K562 (cell line): ENCODE measurements at regions not wholly inside any gene's neighbourhood (a gene's known extent, or its start where the extent isn't known, plus 50 kb on each side); places are given as distances from the start of the nearest gene placed in this dataset.

Experiments
- ARHGAP35 ChIP-seq: fragments of 450-650 bp; IDR thresholded peaks from 2 replicates; pipeline ENCODE4 v1.6.1; 2018; ENCODE audit not compliant: partially characterized antibody
- CC2D1A ChIP-seq: fragments of 450-650 bp; IDR thresholded peaks from 2 replicates; pipeline ENCODE4 v1.6.1; 2017; ENCODE audit warnings: mild to moderate bottlenecking
- CREM ChIP-seq: IDR thresholded peaks from 2 replicates; pipeline ENCODE4 v1.6.1; 2014; ENCODE audit warnings: antibody characterized with exemption, low read depth
- ETV1 ChIP-seq: fragments of 450-650 bp; conservative IDR thresholded peaks from 2 replicates; pipeline ENCODE4 v1.6.1; 2016; ENCODE audit warnings: missing genetic modification characterization, control low read depth, low read depth, missing compliant biosample characterization
- GABPA ChIP-seq: fragments of 200-800 bp; sonication (Bioruptor generic); conservative IDR thresholded peaks from 2 replicates; pipeline ENCODE4 v1.6.1; 2016; ENCODE audit warnings: low read depth, missing genetic modification characterization, missing compliant biosample characterization
- HDAC3 ChIP-seq: fragments of 450-650 bp; IDR thresholded peaks from 2 replicates; pipeline ENCODE4 v1.6.1; 2018; ENCODE audit warnings: borderline replicate concordance, mild to moderate bottlenecking, moderate library complexity; ENCODE audit not compliant: partially characterized antibody
- KDM5B ChIP-seq: fragments of 200-600 bp; sonication (generic); IDR thresholded peaks from 2 replicates; pipeline ENCODE4 v1.6.1; 2012; ENCODE audit warnings: low read depth, mild to moderate bottlenecking, moderate library complexity, low read length, control low read depth, inconsistent platforms; ENCODE audit not compliant: insufficient replicate concordance
- LARP7 ChIP-seq: fragments of 450-650 bp; IDR thresholded peaks from 2 replicates; pipeline ENCODE4 v1.6.1; 2016
- MIER1 ChIP-seq: fragments of 450-650 bp; IDR thresholded peaks from 2 replicates; pipeline ENCODE4 v1.6.1; 2016; ENCODE audit warnings: antibody characterized with exemption, mild to moderate bottlenecking, low read depth
- MYBL2 ChIP-seq, 2 experiments: fragments of 450-650 bp in 1 of 2; sonication (generic) in 1 of 2; formaldehyde crosslinking in 1 of 2; IDR thresholded peaks; 2 replicates each; pipeline versions ENCODE4 v1.6.1 to v1.8.1; 2017 to 2022; ENCODE audit warnings: borderline replicate concordance in 1 of 2, inconsistent platforms in 1 of 2, low read depth in 1 of 2, mild to moderate bottlenecking in 1 of 2, missing genetic modification reagents in 1 of 2, moderate library complexity in 1 of 2
- NCOR1 ChIP-seq: fragments of 450-650 bp; IDR thresholded peaks from 2 replicates; pipeline ENCODE4 v1.6.1; 2016; ENCODE audit warnings: mild to moderate bottlenecking, moderate library complexity
- NFIX ChIP-seq: fragments of 250-450 bp; sonication (Bioruptor Pico); IDR thresholded peaks from 2 replicates; pipeline ENCODE4 v1.4.0; 2020; ENCODE audit warnings: low read depth, mild to moderate bottlenecking, moderate library complexity
- POU5F1 ChIP-seq: fragments of 150-350 bp; IDR thresholded peaks from 2 replicates; pipeline ENCODE4 v1.6.1; 2014; ENCODE audit warnings: borderline replicate concordance, low read length, low read depth, mild to moderate bottlenecking; ENCODE audit not compliant: partially characterized antibody
- PTBP1 ChIP-seq: fragments of 200-400 bp; formaldehyde crosslinking; IDR thresholded peaks from 2 replicates; pipeline ENCODE4 v1.6.1; 2017; ENCODE audit warnings: low read depth, low read length
- PYGO2 ChIP-seq: fragments of 450-650 bp; IDR thresholded peaks from 2 replicates; pipeline ENCODE4 v1.6.1; 2016; ENCODE audit warnings: mild to moderate bottlenecking, missing genetic modification characterization, moderate library complexity, missing compliant biosample characterization
- SIRT6 ChIP-seq: IDR thresholded peaks from one replicate; pipeline ENCODE4 v1.6.1; 2012; ENCODE audit warnings: low read depth, mild to moderate bottlenecking, control low read depth, inconsistent platforms, low read length, moderate library complexity
- SRF ChIP-seq, 2 experiments: fragments of 250-450, 450-650 bp in 1 of 2; sonication (Bioruptor Pico) in 1 of 2; sonication (generic) in 1 of 2; formaldehyde crosslinking; IDR thresholded peaks; 2 replicates each; pipeline versions ENCODE4 v1.5.0 to v1.5.1; 2020 to 2022; ENCODE audit warnings: mild to moderate bottlenecking in 1 of 2, missing genetic modification reagents in 1 of 2
- SRSF3 ChIP-seq: fragments of 200-400 bp; formaldehyde crosslinking; IDR thresholded peaks from 2 replicates; pipeline ENCODE4 v1.6.1; 2016; ENCODE audit warnings: mild to moderate bottlenecking, low read length, moderate library complexity; ENCODE audit not compliant: insufficient read depth
- TCF7L2 ChIP-seq: fragments of 150-350 bp; IDR thresholded peaks from 2 replicates; pipeline ENCODE4 v1.6.1; 2016; ENCODE audit warnings: low read depth, mild to moderate bottlenecking, low read length, moderate library complexity
- ZBED1 ChIP-seq: IDR thresholded peaks from 2 replicates; pipeline ENCODE4 v1.6.1; 2014
- ZC3H4 ChIP-seq: sonication (generic); formaldehyde crosslinking; IDR thresholded peaks from 2 replicates; pipeline ENCODE4 v1.9.0; 2021; ENCODE audit warnings: missing genetic modification reagents, borderline replicate concordance
- ZFP36 ChIP-seq: fragments of 150-350 bp; IDR thresholded peaks from 2 replicates; pipeline ENCODE4 v1.6.1; 2018; ENCODE audit warnings: low read length, low read depth; ENCODE audit not compliant: partially characterized antibody
- ZFX ChIP-seq: sonication (generic); formaldehyde crosslinking; IDR thresholded peaks from 2 replicates; pipeline ENCODE4 v1.8.0; 2022; ENCODE audit warnings: mild to moderate bottlenecking, missing genetic modification reagents, moderate library complexity
- ZKSCAN8 ChIP-seq: fragments of 200-800 bp; sonication (Bioruptor generic); IDR thresholded peaks from 2 replicates; pipeline ENCODE4 v1.6.1; 2016; ENCODE audit warnings: missing genetic modification characterization, missing compliant biosample characterization
- ZNF197 ChIP-seq: fragments of 200-800 bp; sonication (Bioruptor generic); IDR thresholded peaks from 2 replicates; pipeline ENCODE4 v1.6.1; 2016; ENCODE audit warnings: low read depth, missing genetic modification characterization, missing compliant biosample characterization
- ZNF224 ChIP-seq: sonication (generic); formaldehyde crosslinking; IDR thresholded peaks from 2 replicates; pipeline ENCODE4 v1.8.0; 2022; ENCODE audit warnings: mild to moderate bottlenecking, missing genetic modification reagents
- ZNF239 ChIP-seq: fragments of 250-450 bp; sonication (Bioruptor Pico); IDR thresholded peaks from 2 replicates; pipeline ENCODE4 v1.4.0; 2020; ENCODE audit warnings: mild to moderate bottlenecking
- ZNF324 ChIP-seq: fragments of 250-450 bp; sonication (Bioruptor Pico); IDR thresholded peaks from 2 replicates; pipeline ENCODE4 v1.4.0; 2020; ENCODE audit warnings: mild to moderate bottlenecking
- ZNF76 ChIP-seq: fragments of 250-450 bp; sonication (Bioruptor Pico); IDR thresholded peaks from 2 replicates; pipeline ENCODE4 v1.4.0; 2020; ENCODE audit warnings: mild to moderate bottlenecking, moderate library complexity, borderline replicate concordance
- TF ChIP-seq, protein P1 (sequence below): sonication (generic); IDR thresholded peaks from 2 replicates; pipeline ENCODE4 v1.6.1; 2016
- TF ChIP-seq, protein P2 (sequence below): fragments of 450-650 bp; formaldehyde crosslinking; IDR thresholded peaks from 2 replicates; pipeline ENCODE4 v1.4.0; 2022; ENCODE audit warnings: mild to moderate bottlenecking, moderate library complexity

DNA sequence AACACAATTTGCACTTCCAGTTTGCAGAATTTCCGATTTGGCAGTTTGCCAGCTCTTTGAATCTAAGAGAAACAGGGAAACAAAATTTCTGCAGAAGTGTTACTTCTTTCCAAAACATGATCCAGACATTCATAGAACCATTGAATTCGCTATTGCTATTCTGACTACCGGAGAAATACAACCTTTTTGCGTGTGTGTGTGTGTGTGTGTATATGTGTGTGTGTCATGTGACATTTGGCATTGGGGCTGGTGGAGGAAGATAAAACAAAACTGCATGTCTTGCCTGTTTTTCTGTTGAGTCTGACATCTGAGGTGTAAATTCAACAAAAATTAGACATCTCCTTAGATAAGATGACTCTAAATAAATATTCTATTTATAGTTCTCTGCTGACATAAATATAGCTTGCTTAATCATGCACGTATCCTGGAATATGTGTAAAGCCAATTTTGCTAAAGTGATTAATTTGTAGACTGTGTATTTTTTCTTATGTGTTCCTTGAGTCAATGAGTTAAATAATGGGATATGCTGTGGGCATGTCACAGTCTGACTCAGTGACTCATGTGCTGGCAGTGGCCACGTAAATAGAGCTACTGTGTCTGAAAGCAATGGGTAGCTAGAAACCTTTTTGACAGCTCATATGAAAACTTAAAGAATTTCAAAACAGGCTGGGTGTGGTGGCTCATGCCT is 98.9 kb downstream of the HPGD start (continued):
- peak; percentile 25; the same call in 1 of the 2 replicates for TF ChIP-seq MYBL2 (IDR thresholded peaks at IDR 0.05; ENCODE audit: low read depth)
- TF ChIP-seq MYBL2 (CRISPR knock-in tag; IDR thresholded peaks at IDR 0.05; ENCODE audit: borderline replicate concordance), result no peak
- no peak; the same call in none of the 2 replicates for TF ChIP-seq CC2D1A
- no peak for TF ChIP-seq SRF (CRISPR knock-in tag; IDR thresholded peaks at IDR 0.05)
- TF ChIP-seq PYGO2 (tag), result no peak
- no peak for TF ChIP-seq ETV1 (tag)
- TF ChIP-seq ZNF324 (CRISPR knock-in tag), result no peak
- TF ChIP-seq TCF7L2, result no peak
- no peak for TF ChIP-seq ZFP36
- no peak for TF ChIP-seq KDM5B
- TF ChIP-seq PTBP1, result no peak
- TF ChIP-seq SIRT6, result no peak
- no peak for TF ChIP-seq ZNF197 (CRISPR knock-in tag)
- TF ChIP-seq ZKSCAN8, result no peak
- TF ChIP-seq POU5F1, result no peak
- TF ChIP-seq ZFX (CRISPR knock-in tag), result no peak
- TF ChIP-seq NCOR1, result peak; percentile 83
- TF ChIP-seq ZBED1, result no peak
- TF ChIP-seq, protein P1, sequence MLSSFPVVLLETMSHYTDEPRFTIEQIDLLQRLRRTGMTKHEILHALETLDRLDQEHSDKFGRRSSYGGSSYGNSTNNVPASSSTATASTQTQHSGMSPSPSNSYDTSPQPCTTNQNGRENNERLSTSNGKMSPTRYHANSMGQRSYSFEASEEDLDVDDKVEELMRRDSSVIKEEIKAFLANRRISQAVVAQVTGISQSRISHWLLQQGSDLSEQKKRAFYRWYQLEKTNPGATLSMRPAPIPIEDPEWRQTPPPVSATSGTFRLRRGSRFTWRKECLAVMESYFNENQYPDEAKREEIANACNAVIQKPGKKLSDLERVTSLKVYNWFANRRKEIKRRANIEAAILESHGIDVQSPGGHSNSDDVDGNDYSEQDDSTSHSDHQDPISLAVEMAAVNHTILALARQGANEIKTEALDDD, result no peak
- no peak for TF ChIP-seq ZNF224 (CRISPR knock-in tag)
- TF ChIP-seq LARP7, result no peak
- TF ChIP-seq ZC3H4, result no peak
- TF ChIP-seq, protein P2, sequence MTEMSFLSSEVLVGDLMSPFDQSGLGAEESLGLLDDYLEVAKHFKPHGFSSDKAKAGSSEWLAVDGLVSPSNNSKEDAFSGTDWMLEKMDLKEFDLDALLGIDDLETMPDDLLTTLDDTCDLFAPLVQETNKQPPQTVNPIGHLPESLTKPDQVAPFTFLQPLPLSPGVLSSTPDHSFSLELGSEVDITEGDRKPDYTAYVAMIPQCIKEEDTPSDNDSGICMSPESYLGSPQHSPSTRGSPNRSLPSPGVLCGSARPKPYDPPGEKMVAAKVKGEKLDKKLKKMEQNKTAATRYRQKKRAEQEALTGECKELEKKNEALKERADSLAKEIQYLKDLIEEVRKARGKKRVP (CRISPR knock-in tag), result no peak
- TF ChIP-seq GABPA (tag), result no peak
- peak; percentile 99 for TF ChIP-seq NFIX (CRISPR knock-in tag)
- peak; percentile 31 for TF ChIP-seq CREM
- peak; percentile 25 for TF ChIP-seq HDAC3
- no peak for TF ChIP-seq ARHGAP35
- TF ChIP-seq SRSF3, result no peak
- no peak for TF ChIP-seq ZNF76
- TF ChIP-seq ZNF239 (CRISPR knock-in tag), result no peak
- no peak for TF ChIP-seq MIER1
